SK-N-MC (cell line): ENCODE measurements at regions not wholly inside any gene's neighbourhood (a gene's known extent, or its start where the extent isn't known, plus 50 kb on each side); places are given as distances from the start of the nearest gene placed in this dataset.

Source experiments
- EZH2 ChIP-seq: fragments of 200-600 bp; sonication (generic); IDR thresholded peaks from one replicate; pipeline ENCODE4 v1.6.1; 2017; ENCODE audit warnings: antibody characterized with exemption
- POLR2AphosphoS5 ChIP-seq: IDR thresholded peaks from 2 replicates; pipeline ENCODE4 v1.6.1; 2012; ENCODE audit warnings: mild to moderate bottlenecking, low read depth, low read length, borderline replicate concordance

- TF ChIP-seq POLR2AphosphoS5 (peak; percentile 55; the same call in 1 of the 2 replicates), EZH2 (no peak)
Measured at GRCh38 chr1:94708299-94708685, 111.9 kb upstream of the SLC44A3 start.
